Tibial nerve (tissue), 4 donors: ENCODE measurements at regions not wholly inside any gene's neighbourhood (a gene's known extent, or its start where the extent isn't known, plus 50 kb on each side); places are given as distances from the start of the nearest gene placed in this dataset.
"Not testable (repeated sequence)": the region's sequence is repeated elsewhere in the genome, so short reads cannot be mapped to it uniquely, and the experiment has no call there.

Experiments used
- DNase-seq, 2 donors: peaks; one replicate each; pipeline ENCODE4 v3.0.0-alpha.2; 2019; ENCODE audit warnings: low spot score in 2 of 2
- H3K27ac ChIP-seq, 4 donors: fragments of 200-600 bp; sonication (generic) in 3 of 4; one replicate each; pipeline ENCODE4 v1.5.1; 2017 to 2019; ENCODE audit warnings: mild to moderate bottlenecking in 1 of 4
- H3K27me3 ChIP-seq, 2 donors: fragments of 200-600 bp; sonication (generic) in 1 of 2; one replicate each; pipeline versions ENCODE4 v1.5.1 to v1.6.0; 2017 to 2019
- H3K36me3 ChIP-seq, 3 donors: fragments of 200-600 bp; sonication (generic); one replicate each; pipeline ENCODE4 v1.5.1; 2018 to 2019
- H3K4me1 ChIP-seq, 4 donors: fragments of 200-600 bp; sonication (generic) in 3 of 4; one replicate each; pipeline ENCODE4 v1.5.1; 2017 to 2019
- H3K4me3 ChIP-seq, 4 donors: fragments of 200-600 bp; sonication (generic) in 3 of 4; one replicate each; pipeline ENCODE4 v1.5.1; 2017 to 2019; ENCODE audit warnings: mild to moderate bottlenecking in 1 of 4, moderate library complexity in 1 of 4
- H3K9me3 ChIP-seq, 4 donors: fragments of 200-600 bp; sonication (generic) in 3 of 4; one replicate each; pipeline ENCODE4 v1.5.1; 2017 to 2019
- EP300 ChIP-seq, 2 donors: sonication (generic); formaldehyde crosslinking; IDR thresholded peaks; one replicate each; pipeline ENCODE4 v1.6.1; 2017; ENCODE audit warnings: antibody characterized with exemption in 2 of 2, mild to moderate bottlenecking in 1 of 2
- POLR2A ChIP-seq, 2 donors: fragments of 450-650 bp; IDR thresholded peaks; one replicate each; pipeline ENCODE4 v1.6.1; 2017; ENCODE audit warnings: antibody characterized with exemption in 2 of 2, mild to moderate bottlenecking in 2 of 2, moderate library complexity in 2 of 2
- WGBS, 2 donors: methylation state at CpG; one replicate each; pipeline ENCODE4 v1.1.5; 2018; 5-methylcytosine and 5-hydroxymethylcytosine counted together
- TF ChIP-seq, protein P1 (sequence below), 5 experiments: fragments of 200-600 bp in 3 of 5; fragments of 450-650 bp in 2 of 5; sonication (generic) in 3 of 5; IDR thresholded peaks; one replicate each; pipeline ENCODE4 v1.5.1; 2016 to 2019; ENCODE audit warnings: antibody characterized with exemption in 5 of 5, mild to moderate bottlenecking in 3 of 5, moderate library complexity in 2 of 5

DNA sequence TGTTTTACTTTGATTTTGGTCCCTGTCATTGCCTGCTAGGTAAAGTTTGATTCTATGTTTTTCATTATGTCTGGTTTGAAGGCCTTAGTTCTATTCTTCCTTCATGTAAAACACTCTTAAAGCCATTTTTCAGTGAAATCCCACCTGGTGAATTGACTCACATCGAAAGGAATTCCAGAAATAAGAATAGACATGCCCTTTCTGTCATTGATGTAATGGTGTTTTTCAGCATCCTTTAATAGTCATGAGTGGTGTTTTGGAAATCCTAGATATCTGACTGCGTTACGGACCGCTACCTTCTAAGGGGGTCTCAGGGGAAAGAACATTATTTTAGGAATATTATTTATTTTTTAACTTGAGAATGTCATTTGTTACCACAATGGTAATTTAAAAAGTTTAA lies 104.5 kb upstream of the ZEB2 start:
- Histone ChIP-seq H3K27ac (no peak overlapping the region), H3K36me3 (no peaks in the 10 kb centered on the region), H3K27me3 (no peaks in the 10 kb centered on the region), H3K4me3 (no peak overlapping the region), H3K9me3 (peaks cover 0 to 3% (median 0%) of the 10 kb centered on the region in 4 donors), H3K4me1 (no peaks in the 10 kb centered on the region)
- DNase-seq, result no peak
- no peak for TF ChIP-seq POLR2A (IDR thresholded peaks at IDR 0.05)
- TF ChIP-seq, protein P1, sequence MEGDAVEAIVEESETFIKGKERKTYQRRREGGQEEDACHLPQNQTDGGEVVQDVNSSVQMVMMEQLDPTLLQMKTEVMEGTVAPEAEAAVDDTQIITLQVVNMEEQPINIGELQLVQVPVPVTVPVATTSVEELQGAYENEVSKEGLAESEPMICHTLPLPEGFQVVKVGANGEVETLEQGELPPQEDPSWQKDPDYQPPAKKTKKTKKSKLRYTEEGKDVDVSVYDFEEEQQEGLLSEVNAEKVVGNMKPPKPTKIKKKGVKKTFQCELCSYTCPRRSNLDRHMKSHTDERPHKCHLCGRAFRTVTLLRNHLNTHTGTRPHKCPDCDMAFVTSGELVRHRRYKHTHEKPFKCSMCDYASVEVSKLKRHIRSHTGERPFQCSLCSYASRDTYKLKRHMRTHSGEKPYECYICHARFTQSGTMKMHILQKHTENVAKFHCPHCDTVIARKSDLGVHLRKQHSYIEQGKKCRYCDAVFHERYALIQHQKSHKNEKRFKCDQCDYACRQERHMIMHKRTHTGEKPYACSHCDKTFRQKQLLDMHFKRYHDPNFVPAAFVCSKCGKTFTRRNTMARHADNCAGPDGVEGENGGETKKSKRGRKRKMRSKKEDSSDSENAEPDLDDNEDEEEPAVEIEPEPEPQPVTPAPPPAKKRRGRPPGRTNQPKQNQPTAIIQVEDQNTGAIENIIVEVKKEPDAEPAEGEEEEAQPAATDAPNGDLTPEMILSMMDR (IDR thresholded peaks at IDR 0.05), result no peak
- no peak for TF ChIP-seq EP300 (IDR thresholded peaks at IDR 0.05)
- WGBS, 2 donors, result 96 to 98% methylated on average over 4 of the region's 4 CpGs

DNA sequence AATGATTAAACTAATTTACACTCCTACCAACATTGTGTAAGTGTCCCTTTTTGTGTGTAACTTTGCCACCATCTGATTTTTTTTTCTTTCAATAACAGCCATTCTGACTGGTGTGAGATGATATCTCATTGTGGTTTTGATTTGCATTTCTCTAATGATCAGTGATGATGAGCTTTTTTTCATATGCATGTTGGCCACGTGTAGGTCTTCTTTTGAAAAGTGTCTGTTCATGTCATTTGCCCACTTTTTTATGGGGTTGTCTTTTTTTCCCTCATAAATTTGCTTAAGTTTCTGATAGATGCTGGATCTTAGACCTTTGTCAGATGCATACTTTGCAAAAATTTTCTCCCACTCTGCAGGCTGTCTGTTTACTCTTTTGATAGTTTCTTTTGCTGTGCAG lies 102.5 kb upstream of the ZEB2 start:
- not testable (repeated sequence) for H3K4me3 ChIP-seq, H3K27ac ChIP-seq, H3K36me3 ChIP-seq, H3K4me1 ChIP-seq, DNase-seq, H3K27me3 ChIP-seq, H3K9me3 ChIP-seq
- 94% methylated on average over 1 of the region's 1 CpG for WGBS, 2 donors

DNA sequence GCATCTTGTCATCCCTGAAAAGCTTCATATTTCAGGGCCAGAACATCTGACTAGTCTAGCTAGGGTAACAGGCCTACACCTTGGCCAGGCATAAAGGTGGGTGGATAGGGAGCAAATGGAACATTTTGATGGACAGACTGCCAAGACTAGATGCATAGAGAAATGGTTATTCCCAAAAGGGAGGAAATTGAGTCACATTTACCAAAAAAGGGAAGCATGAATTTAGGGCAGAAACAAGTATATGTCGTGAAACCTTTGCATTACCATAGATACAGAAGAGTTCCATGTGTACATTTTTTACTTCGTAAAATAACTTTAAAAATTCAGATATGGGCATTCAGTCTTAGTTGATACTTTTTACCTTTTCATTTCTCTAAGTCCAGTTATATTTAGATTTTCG lies 101.3 kb upstream of the ZEB2 start:
- peaks cover 0 to under 1% (median 0%) of the 10 kb centered on the region in 4 donors for H3K4me1 ChIP-seq
- TF ChIP-seq, protein P1 (IDR thresholded peaks at IDR 0.05), result no peak
- TF ChIP-seq POLR2A (IDR thresholded peaks at IDR 0.05) (no peak), EP300 (IDR thresholded peaks at IDR 0.05) (no peak)
- H3K4me3 ChIP-seq, result no peak overlapping the region
- no peaks in the 10 kb centered on the region for H3K36me3 ChIP-seq
- DNase-seq, result no peak
- no peak overlapping the region for H3K27ac ChIP-seq
- H3K9me3 ChIP-seq, result peaks cover 0 to 3% (median 0%) of the 10 kb centered on the region in 4 donors
- H3K27me3 ChIP-seq, result no peaks in the 10 kb centered on the region
- 94 to 97% methylated on average over 3 of the region's 3 CpGs for WGBS, 2 donors

DNA sequence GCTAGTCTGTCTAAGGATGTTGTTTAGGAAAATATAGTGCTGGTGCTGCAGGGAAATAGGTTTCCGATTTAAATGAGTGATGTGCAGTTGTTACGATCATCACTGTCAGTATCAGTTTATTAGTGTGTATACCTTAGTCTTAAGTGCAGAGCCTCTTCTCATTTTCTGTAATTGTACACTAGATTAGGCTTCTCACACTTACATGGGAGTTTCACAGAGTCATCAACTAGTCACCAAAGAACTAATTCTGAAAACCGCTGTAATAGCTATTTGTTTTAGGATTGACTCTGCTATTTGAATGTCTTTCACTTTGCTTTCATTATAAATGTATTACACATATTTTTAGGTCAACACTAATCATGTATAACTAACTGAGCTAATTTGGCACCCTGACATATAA lies 99.8 kb upstream of the ZEB2 start:
- Histone ChIP-seq H3K9me3 (peaks cover 0 to 3% (median 0%) of the 10 kb centered on the region in 4 donors), H3K27ac (no peak overlapping the region), H3K4me3 (no peak overlapping the region), H3K27me3 (no peaks in the 10 kb centered on the region), H3K4me1 (peaks cover 0 to 7% (median 0%) of the 10 kb centered on the region in 4 donors), H3K36me3 (no peaks in the 10 kb centered on the region)
- 61 to 63% methylated on average over 3 of the region's 3 CpGs for WGBS, 2 donors
- DNase-seq, result no peak
- TF ChIP-seq EP300 (IDR thresholded peaks at IDR 0.05) (no peak), POLR2A (IDR thresholded peaks at IDR 0.05) (no peak)
- TF ChIP-seq, protein P1 (IDR thresholded peaks at IDR 0.05), result no peak

DNA sequence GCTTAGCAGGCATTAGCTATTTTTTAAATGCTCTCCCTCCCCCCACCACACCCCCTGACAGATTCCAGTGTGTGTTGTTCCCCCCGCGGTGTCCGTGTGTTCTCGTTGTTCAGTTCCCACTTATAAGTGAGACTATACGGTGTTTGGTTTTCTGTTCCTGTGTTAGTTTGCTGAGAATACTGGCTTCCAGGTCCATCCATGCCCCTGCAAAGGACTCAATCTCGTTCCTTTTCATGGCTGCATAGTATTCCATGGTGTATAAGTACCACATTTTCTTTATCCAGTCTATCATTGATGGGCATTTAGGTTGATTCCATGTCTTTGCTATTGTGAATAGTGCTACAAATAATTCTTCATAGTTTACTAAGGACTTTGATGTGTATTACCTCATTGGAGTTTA lies 97.3 kb upstream of the ZEB2 start:
- not testable (repeated sequence) for H3K4me3 ChIP-seq, H3K27me3 ChIP-seq, H3K4me1 ChIP-seq, H3K36me3 ChIP-seq, H3K27ac ChIP-seq, DNase-seq, H3K9me3 ChIP-seq
- 97 to 99% methylated on average over 6 of the region's 6 CpGs for WGBS, 2 donors

DNA sequence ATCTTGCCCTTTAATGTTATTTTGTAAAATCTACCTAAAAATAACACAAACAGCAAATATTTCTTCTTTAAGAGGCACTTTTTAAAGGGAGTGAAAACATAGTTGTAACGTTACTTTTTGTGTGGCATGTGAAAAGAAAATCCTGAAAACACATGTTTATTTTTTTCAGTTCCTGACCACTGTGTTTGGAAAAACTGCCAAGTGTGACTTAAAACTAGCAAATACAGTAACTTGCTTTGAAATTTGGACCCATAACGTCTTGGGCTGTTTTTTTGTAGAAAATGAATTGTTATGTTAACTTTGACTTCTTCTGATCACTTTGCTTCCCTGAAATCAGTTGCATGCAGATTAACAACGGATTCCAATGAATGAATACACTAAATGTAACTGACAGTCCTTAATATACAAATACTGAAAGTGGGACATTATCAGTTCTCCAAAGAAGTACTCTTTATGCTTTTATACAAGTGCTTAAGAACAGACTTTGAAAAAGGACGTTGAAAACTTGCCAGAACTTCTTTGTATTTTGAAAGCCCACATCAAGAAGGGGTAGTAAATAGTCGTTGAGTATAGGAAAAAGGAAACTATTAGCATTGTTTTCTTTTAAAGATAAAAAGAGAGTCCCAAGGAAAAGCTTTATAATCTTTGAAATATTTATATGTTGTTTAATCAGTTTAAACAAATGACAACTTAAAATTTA lies 96.1 kb upstream of the ZEB2 start:
- DNase-seq, result no peak
- WGBS, 2 donors, result 12 to 13% methylated on average over 5 of the region's 5 CpGs
- H3K4me3 ChIP-seq, result no peak overlapping the region
- TF ChIP-seq POLR2A (IDR thresholded peaks at IDR 0.05) (no peak), EP300 (IDR thresholded peaks at IDR 0.05) (no peak)
- TF ChIP-seq, protein P1 (IDR thresholded peaks at IDR 0.05), result no peak
- no peaks in the 10 kb centered on the region for H3K36me3 ChIP-seq
- H3K4me1 ChIP-seq, result peaks cover 0 to 7% (median 0%) of the 10 kb centered on the region in 4 donors
- no peaks in the 10 kb centered on the region for H3K9me3 ChIP-seq
- H3K27me3 ChIP-seq, result no peaks in the 10 kb centered on the region
- no peak overlapping the region for H3K27ac ChIP-seq
